ENCODE measurements at regions not wholly inside any gene's neighbourhood (a gene's known extent, or its start where the extent isn't known, plus 50 kb on each side); places are given as distances from the start of the nearest gene placed in this dataset.
"Not testable (repeated sequence)": the region's sequence is repeated elsewhere in the genome, so short reads cannot be mapped to it uniquely, and the experiment has no call there.

- Histone ChIP-seq H3K9me3 (ENCODE audit: control insufficient read depth in 2 of 2, insufficient read depth in 1 of 2, low read length in 1 of 2) (peaks cover 0 to 2% of the 10 kb centered on the region in 2 donors), H3K27me3 (ENCODE audit: control insufficient read depth in 2 of 2, insufficient read depth in 1 of 2, low read length in 1 of 2) (no peaks in the 10 kb centered on the region), H3K27ac (ENCODE audit: low read depth in 1 of 2, low read length in 1 of 2) (no peak overlapping the region), H3K4me1 (ENCODE audit: control insufficient read depth in 2 of 2, insufficient read depth in 2 of 2, low read length in 2 of 2) (no peaks in the 10 kb centered on the region), H3K4me3 (ENCODE audit: low read length in 2 of 2) (no peak overlapping the region), H3K36me3 (ENCODE audit: control insufficient read depth in 2 of 2, insufficient read depth in 2 of 2, low read length in 1 of 2) (no peaks in the 10 kb centered on the region)
- WGBS = 92% methylated on average over 2 of the region's 2 CpGs
- DNase-seq (ENCODE audit: low read depth in 6 of 9, low spot score in 9 of 9) = no peak
These were observed 209.8 kb upstream of the GJE1 start for GRCh38 chr6:141922898-141923297.

- not testable (repeated sequence) for H3K4me3 ChIP-seq (ENCODE audit: low read length in 2 of 2); H3K36me3 ChIP-seq (ENCODE audit: control insufficient read depth in 2 of 2, insufficient read depth in 2 of 2, low read length in 1 of 2); DNase-seq (ENCODE audit: low read depth in 6 of 9, low spot score in 9 of 9); H3K27me3 ChIP-seq (ENCODE audit: control insufficient read depth in 2 of 2, insufficient read depth in 1 of 2, low read length in 1 of 2); H3K4me1 ChIP-seq (ENCODE audit: control insufficient read depth in 2 of 2, insufficient read depth in 2 of 2, low read length in 2 of 2); H3K9me3 ChIP-seq (ENCODE audit: control insufficient read depth in 2 of 2, insufficient read depth in 1 of 2, low read length in 1 of 2); H3K27ac ChIP-seq (ENCODE audit: low read depth in 1 of 2, low read length in 1 of 2)
- WGBS = 94% methylated on average over 29 of the region's 30 CpGs
These were observed 215.8 kb upstream of the GJE1 start for GRCh38 chr6:141916682-141917505.

GRCh38 chr6:141914646-141915045 is 218.1 kb upstream of the GJE1 start:
- DNase-seq (ENCODE audit: low read depth in 6 of 9, low spot score in 9 of 9) = no peak
- Histone ChIP-seq H3K9me3 (ENCODE audit: control insufficient read depth in 2 of 2, insufficient read depth in 1 of 2, low read length in 1 of 2) (peaks cover 0 to 5% of the 10 kb centered on the region in 2 donors), H3K4me1 (ENCODE audit: control insufficient read depth in 2 of 2, insufficient read depth in 2 of 2, low read length in 2 of 2) (no peaks in the 10 kb centered on the region), H3K36me3 (ENCODE audit: control insufficient read depth in 2 of 2, insufficient read depth in 2 of 2, low read length in 1 of 2) (no peaks in the 10 kb centered on the region), H3K4me3 (ENCODE audit: low read length in 2 of 2) (no peak overlapping the region), H3K27ac (ENCODE audit: low read depth in 1 of 2, low read length in 1 of 2) (no peak overlapping the region), H3K27me3 (ENCODE audit: control insufficient read depth in 2 of 2, insufficient read depth in 1 of 2, low read length in 1 of 2) (no peaks in the 10 kb centered on the region)
- WGBS = 91% methylated on average over 2 of the region's 2 CpGs

GRCh38 chr6:141906569-141907080 is 226.1 kb upstream of the GJE1 start:
- Histone ChIP-seq H3K4me3 (ENCODE audit: low read length in 2 of 2) (no peak overlapping the region), H3K36me3 (ENCODE audit: control insufficient read depth in 2 of 2, insufficient read depth in 2 of 2, low read length in 1 of 2) (no peaks in the 10 kb centered on the region), H3K4me1 (ENCODE audit: control insufficient read depth in 2 of 2, insufficient read depth in 2 of 2, low read length in 2 of 2) (no peaks in the 10 kb centered on the region), H3K27me3 (ENCODE audit: control insufficient read depth in 2 of 2, insufficient read depth in 1 of 2, low read length in 1 of 2) (no peaks in the 10 kb centered on the region), H3K9me3 (ENCODE audit: control insufficient read depth in 2 of 2, insufficient read depth in 1 of 2, low read length in 1 of 2) (no peaks in the 10 kb centered on the region), H3K27ac (ENCODE audit: low read depth in 1 of 2, low read length in 1 of 2) (no peak overlapping the region)
- no peak for DNase-seq (ENCODE audit: low read depth in 6 of 9, low spot score in 9 of 9)

- H3K27me3 ChIP-seq (ENCODE audit: control insufficient read depth in 2 of 2, insufficient read depth in 1 of 2, low read length in 1 of 2) = no peaks in the 10 kb centered on the region
These were observed 242.1 kb upstream of the GJE1 start for GRCh38 chr6:141890661-141891060.

GRCh38 chr6:141884850-141885249 is 247.9 kb upstream of the GJE1 start:
- no peak for DNase-seq (ENCODE audit: low read depth in 6 of 9, low spot score in 9 of 9)
- Histone ChIP-seq H3K4me1 (ENCODE audit: control insufficient read depth in 2 of 2, insufficient read depth in 2 of 2, low read length in 2 of 2) (no peaks in the 10 kb centered on the region), H3K27ac (ENCODE audit: low read depth in 1 of 2, low read length in 1 of 2) (no peak overlapping the region), H3K36me3 (ENCODE audit: control insufficient read depth in 2 of 2, insufficient read depth in 2 of 2, low read length in 1 of 2) (no peaks in the 10 kb centered on the region), H3K4me3 (ENCODE audit: low read length in 2 of 2) (no peak overlapping the region), H3K27me3 (ENCODE audit: control insufficient read depth in 2 of 2, insufficient read depth in 1 of 2, low read length in 1 of 2) (no peaks in the 10 kb centered on the region), H3K9me3 (ENCODE audit: control insufficient read depth in 2 of 2, insufficient read depth in 1 of 2, low read length in 1 of 2) (peaks cover 2 to 15% of the 10 kb centered on the region in 2 donors)
- 97% methylated on average over 2 of the region's 2 CpGs for WGBS

More at GRCh38 chr6:141890661-141891060, 242.1 kb upstream of the GJE1 start:
- Histone ChIP-seq H3K27ac (ENCODE audit: low read depth in 1 of 2, low read length in 1 of 2) (no peak overlapping the region), H3K4me3 (ENCODE audit: low read length in 2 of 2) (no peak overlapping the region), H3K9me3 (ENCODE audit: control insufficient read depth in 2 of 2, insufficient read depth in 1 of 2, low read length in 1 of 2) (peaks cover 2 to 24% of the 10 kb centered on the region in 2 donors), H3K36me3 (ENCODE audit: control insufficient read depth in 2 of 2, insufficient read depth in 2 of 2, low read length in 1 of 2) (no peaks in the 10 kb centered on the region), H3K4me1 (ENCODE audit: control insufficient read depth in 2 of 2, insufficient read depth in 2 of 2, low read length in 2 of 2) (no peaks in the 10 kb centered on the region)
- no peak for DNase-seq (ENCODE audit: low read depth in 6 of 9, low spot score in 9 of 9)
- 80% methylated on average over 2 of the region's 2 CpGs for WGBS

- H3K4me1 ChIP-seq (ENCODE audit: control insufficient read depth in 2 of 2, insufficient read depth in 2 of 2, low read length in 2 of 2) = no peaks in the 10 kb centered on the region
- H3K36me3 ChIP-seq (ENCODE audit: control insufficient read depth in 2 of 2, insufficient read depth in 2 of 2, low read length in 1 of 2) = no peaks in the 10 kb centered on the region
- no peaks in the 10 kb centered on the region for H3K9me3 ChIP-seq (ENCODE audit: control insufficient read depth in 2 of 2, insufficient read depth in 1 of 2, low read length in 1 of 2)
- H3K27ac ChIP-seq (ENCODE audit: low read depth in 1 of 2, low read length in 1 of 2) = no peak overlapping the region
- H3K27me3 ChIP-seq (ENCODE audit: control insufficient read depth in 2 of 2, insufficient read depth in 1 of 2, low read length in 1 of 2) = no peaks in the 10 kb centered on the region
- no peak for DNase-seq (ENCODE audit: low read depth in 6 of 9, low spot score in 9 of 9)
- H3K4me3 ChIP-seq (ENCODE audit: low read length in 2 of 2) = no peak overlapping the region
These were observed 254.0 kb upstream of the GJE1 start for GRCh38 chr6:141878686-141879085.

GRCh38 chr6:141877275-141877983 is 255.3 kb upstream of the GJE1 start:
- Histone ChIP-seq H3K9me3 (ENCODE audit: control insufficient read depth in 2 of 2, insufficient read depth in 1 of 2, low read length in 1 of 2) (no peaks in the 10 kb centered on the region), H3K4me1 (ENCODE audit: control insufficient read depth in 2 of 2, insufficient read depth in 2 of 2, low read length in 2 of 2) (no peaks in the 10 kb centered on the region)

GRCh38 chr6:141874930-141875602 is 257.7 kb upstream of the GJE1 start:
- no peak overlapping the region for H3K4me3 ChIP-seq (ENCODE audit: low read length in 2 of 2)
- 73% methylated on average over 6 of the region's 6 CpGs for WGBS
- no peak for DNase-seq (ENCODE audit: low read depth in 6 of 9, low spot score in 9 of 9)
- H3K9me3 ChIP-seq (ENCODE audit: control insufficient read depth in 2 of 2, insufficient read depth in 1 of 2, low read length in 1 of 2) = no peaks in the 10 kb centered on the region
- H3K4me1 ChIP-seq (ENCODE audit: control insufficient read depth in 2 of 2, insufficient read depth in 2 of 2, low read length in 2 of 2) = no peaks in the 10 kb centered on the region
- no peak overlapping the region for H3K27ac ChIP-seq (ENCODE audit: low read depth in 1 of 2, low read length in 1 of 2)
- no peaks in the 10 kb centered on the region for H3K36me3 ChIP-seq (ENCODE audit: control insufficient read depth in 2 of 2, insufficient read depth in 2 of 2, low read length in 1 of 2)
- no peaks in the 10 kb centered on the region for H3K27me3 ChIP-seq (ENCODE audit: control insufficient read depth in 2 of 2, insufficient read depth in 1 of 2, low read length in 1 of 2)

More at GRCh38 chr6:141877275-141877983, 255.3 kb upstream of the GJE1 start:
- 97% methylated on average over 2 of the region's 2 CpGs for WGBS
- no peaks in the 10 kb centered on the region for H3K27me3 ChIP-seq (ENCODE audit: control insufficient read depth in 2 of 2, insufficient read depth in 1 of 2, low read length in 1 of 2)
- H3K36me3 ChIP-seq (ENCODE audit: control insufficient read depth in 2 of 2, insufficient read depth in 2 of 2, low read length in 1 of 2) = no peaks in the 10 kb centered on the region
- no peak overlapping the region for H3K4me3 ChIP-seq (ENCODE audit: low read length in 2 of 2)
- no peak overlapping the region for H3K27ac ChIP-seq (ENCODE audit: low read depth in 1 of 2, low read length in 1 of 2)
- DNase-seq (ENCODE audit: low read depth in 6 of 9, low spot score in 9 of 9) = no peak

All from thymus (tissue), 11 donors.